Epithelial cell of esophagus (primary cell): ENCODE measurements at regions not wholly inside any gene's neighbourhood (a gene's known extent, or its start where the extent isn't known, plus 50 kb on each side); places are given as distances from the start of the nearest gene placed in this dataset.
A peak's percentile ranks its signal among the peaks of the same experiment; 100 is the strongest.

Source experiments
- DNase-seq: peaks from one replicate; pipeline ENCODE4 v3.0.0; 2010; ENCODE audit warnings: low read depth
- H3K4me3 ChIP-seq: 2 replicates; pipeline ENCODE4 v1.5.1; 2011; ENCODE audit warnings: mild to moderate bottlenecking, low read length, control low read depth
- TF ChIP-seq, protein P1 (sequence below): IDR thresholded peaks from 2 replicates; pipeline ENCODE4 v1.5.1; 2011; ENCODE audit warnings: low read depth, mild to moderate bottlenecking, low read length, control low read depth, inconsistent platforms; ENCODE audit not compliant: insufficient read depth; ENCODE audit errors: missing control alignments

DNA sequence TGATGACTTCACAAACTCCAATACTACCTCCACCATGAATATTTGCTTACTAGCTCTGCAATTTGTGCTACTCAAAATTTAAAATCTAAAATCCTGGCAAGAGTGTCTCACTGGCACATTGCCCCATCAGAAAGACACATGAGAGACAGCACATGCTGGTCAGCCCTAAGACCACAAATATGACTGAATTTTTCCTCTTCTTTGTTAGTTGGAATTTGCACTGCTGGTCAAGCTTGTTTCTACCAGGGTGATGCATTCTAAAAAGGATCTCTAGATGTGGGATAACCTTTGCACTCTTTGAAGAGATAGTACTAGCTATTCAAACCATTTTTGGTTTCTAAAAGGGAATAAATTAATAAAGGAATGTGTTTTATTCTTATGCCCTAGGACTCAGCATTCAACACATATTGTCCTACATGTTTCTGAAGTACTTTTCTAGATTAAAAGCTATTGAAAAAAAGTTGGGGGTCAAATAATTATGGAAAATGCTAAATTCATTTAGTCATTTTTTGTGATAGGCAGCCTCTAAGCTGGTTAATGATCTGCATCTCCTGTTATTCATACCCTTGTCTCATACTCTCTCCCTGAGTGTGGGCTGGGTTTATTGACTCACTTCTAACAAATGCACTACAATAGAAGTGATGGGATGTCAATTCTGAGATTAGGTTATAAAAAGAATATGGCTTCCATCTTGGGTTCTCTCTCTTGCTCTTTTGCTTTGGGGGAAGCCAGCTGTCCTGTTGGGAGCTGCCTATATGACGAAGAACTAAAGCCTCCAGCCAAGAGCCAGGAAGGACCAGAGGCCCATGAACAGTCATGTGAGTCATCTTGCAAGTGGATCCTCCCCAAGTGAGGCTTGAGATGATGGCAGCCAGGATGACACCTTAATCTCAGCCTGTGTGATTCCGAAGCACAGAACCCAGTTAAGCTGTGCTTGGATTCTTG is 211.5 kb upstream of the CRY1 start:
- TF ChIP-seq, protein P1, sequence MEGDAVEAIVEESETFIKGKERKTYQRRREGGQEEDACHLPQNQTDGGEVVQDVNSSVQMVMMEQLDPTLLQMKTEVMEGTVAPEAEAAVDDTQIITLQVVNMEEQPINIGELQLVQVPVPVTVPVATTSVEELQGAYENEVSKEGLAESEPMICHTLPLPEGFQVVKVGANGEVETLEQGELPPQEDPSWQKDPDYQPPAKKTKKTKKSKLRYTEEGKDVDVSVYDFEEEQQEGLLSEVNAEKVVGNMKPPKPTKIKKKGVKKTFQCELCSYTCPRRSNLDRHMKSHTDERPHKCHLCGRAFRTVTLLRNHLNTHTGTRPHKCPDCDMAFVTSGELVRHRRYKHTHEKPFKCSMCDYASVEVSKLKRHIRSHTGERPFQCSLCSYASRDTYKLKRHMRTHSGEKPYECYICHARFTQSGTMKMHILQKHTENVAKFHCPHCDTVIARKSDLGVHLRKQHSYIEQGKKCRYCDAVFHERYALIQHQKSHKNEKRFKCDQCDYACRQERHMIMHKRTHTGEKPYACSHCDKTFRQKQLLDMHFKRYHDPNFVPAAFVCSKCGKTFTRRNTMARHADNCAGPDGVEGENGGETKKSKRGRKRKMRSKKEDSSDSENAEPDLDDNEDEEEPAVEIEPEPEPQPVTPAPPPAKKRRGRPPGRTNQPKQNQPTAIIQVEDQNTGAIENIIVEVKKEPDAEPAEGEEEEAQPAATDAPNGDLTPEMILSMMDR, result no peak
- no peak overlapping the region for H3K4me3 ChIP-seq
- DNase-seq, result peak; percentile 70

DNA sequence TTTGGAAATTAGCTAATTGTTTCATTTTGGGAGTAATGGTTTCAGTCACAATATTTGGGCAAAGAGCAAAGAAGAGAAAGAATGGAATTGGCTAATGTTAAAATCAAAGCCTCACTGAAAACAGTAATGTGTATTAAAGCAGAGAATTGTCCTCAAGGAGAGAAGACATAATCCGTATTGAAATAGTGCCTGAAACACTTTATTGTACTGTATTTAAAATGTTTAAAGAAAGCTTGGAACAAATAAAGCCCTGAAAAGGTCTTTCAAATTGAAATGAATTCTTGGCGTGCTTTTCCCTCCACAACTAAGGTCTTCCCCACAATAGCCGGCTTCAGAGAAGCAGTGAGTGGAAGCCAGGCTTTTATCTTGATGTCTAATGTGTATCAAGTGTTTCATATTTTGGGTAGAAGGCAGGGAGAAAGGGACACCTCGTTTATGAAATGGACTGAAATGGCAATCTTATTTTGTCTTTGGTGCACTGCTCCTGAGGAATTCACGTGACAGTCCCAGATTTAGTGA is 212.9 kb upstream of the CRY1 start:
- TF ChIP-seq, protein P1, result no peak
- DNase-seq, result no peak
- no peak overlapping the region for H3K4me3 ChIP-seq

DNA sequence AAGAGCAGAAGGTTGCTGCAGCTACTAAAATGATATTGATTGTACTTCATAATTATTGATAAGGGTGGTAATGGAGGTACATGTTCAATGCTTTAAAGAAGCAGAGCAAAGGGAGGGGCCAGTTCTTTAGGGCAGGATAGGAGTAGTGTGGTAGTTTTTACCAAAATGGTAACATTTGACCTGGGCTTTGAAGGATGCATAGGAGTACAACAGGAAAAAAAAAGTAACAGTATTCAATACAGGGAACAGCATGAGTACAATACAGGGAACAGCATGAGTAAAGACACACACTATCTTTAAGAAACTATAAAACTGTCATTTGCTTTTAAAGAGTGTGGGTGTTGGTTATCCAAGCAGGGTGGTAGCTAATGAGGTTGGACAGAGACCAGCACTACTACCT is 215.0 kb upstream of the CRY1 start:
- no peak overlapping the region for H3K4me3 ChIP-seq
- DNase-seq, result no peak
- TF ChIP-seq, protein P1, result no peak

DNA sequence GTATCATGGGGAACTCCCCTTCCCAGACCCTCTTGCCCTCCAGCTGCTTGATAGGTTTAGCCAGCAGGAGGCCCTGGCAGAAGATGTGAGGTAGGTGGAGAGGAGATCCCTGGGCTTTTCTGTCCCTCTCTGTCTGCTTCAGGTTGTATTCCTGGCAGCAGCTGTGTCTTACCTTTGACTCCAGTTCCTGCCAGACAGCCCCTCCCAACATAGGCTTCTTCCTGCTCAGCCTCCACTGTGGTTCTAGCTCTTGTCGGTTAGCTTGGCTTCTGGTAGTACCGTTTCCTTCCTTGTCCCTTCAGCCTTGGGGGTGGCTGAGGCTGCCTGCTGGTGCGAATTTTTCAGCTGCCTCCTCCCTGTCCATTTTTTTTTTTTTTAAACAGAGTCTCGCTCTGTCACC is 215.7 kb upstream of the CRY1 start:
- H3K4me3 ChIP-seq, result no peak overlapping the region
- no peak for DNase-seq
- TF ChIP-seq, protein P1, result no peak

DNA sequence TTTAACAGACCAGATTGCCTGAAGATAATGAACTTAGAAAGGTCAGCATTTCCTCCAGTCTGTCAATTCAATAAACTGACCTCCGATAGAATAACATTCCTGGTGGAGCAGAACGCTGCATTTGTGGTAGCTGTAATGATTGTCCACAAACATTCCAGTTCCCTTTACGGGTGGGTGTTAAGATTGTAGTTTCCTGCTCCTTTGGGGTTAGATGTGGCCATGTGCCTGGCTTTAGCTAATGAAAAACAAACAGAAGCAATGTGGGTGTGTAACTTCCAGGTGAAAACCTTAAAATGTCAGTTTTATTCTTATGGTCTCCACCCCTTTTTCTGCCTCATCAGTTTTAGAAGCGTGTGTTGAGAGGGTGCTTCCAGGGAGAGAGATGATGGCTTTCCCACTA is 217.3 kb upstream of the CRY1 start:
- H3K4me3 ChIP-seq, result no peak overlapping the region
- TF ChIP-seq, protein P1, result no peak
- DNase-seq, result no peak

DNA sequence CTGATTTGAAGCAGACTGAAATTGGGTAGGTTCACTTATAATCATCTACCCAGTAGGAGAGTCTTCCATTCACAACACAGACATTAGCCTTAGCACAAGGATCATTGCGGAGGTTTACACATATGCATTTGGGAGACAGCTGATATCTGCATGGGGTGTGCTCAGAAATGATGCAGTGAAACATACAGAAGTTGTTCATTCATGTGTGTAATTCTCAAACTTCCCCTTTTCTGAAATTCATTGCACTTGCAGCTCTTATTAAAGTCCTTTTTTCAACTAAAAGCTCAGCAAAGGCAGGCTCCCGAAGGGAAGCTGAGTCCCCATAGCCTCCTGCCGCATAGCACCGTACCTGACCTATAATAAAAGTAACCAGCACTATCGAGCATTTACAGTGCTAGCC is 218.3 kb upstream of the CRY1 start:
- TF ChIP-seq, protein P1, result no peak
- DNase-seq, result no peak
- H3K4me3 ChIP-seq, result no peak overlapping the region
